VCaP (cell line): ENCODE measurements at regions not wholly inside any gene's neighbourhood (a gene's known extent, or its start where the extent isn't known, plus 50 kb on each side); places are given as distances from the start of the nearest gene placed in this dataset.

Experiments
- H3K27ac ChIP-seq: fragments of 450-650 bp; 2 replicates; pipeline ENCODE4 v1.5.1; 2017
- CTCF ChIP-seq: fragments of 450-650 bp; conservative IDR thresholded peaks from 2 replicates; pipeline ENCODE4 v1.5.1; 2017; ENCODE audit warnings: mild to moderate bottlenecking, moderate library complexity

- TF ChIP-seq CTCF = peak; percentile 58
- no peak overlapping the region for H3K27ac ChIP-seq
These were observed 92.5 kb downstream of the MSX2 start for GRCh38 chr5:174816858-174817257.

- no peak for TF ChIP-seq CTCF
- H3K27ac ChIP-seq = no peak overlapping the region
These were observed 87.1 kb downstream of the MSX2 start for GRCh38 chr5:174811438-174811837.

- no peak for TF ChIP-seq CTCF
- H3K27ac ChIP-seq = no peak overlapping the region
These were observed 86.4 kb downstream of the MSX2 start for GRCh38 chr5:174810796-174811195.

- no peak for TF ChIP-seq CTCF
- no peak overlapping the region for H3K27ac ChIP-seq
These were observed 83.1 kb downstream of the MSX2 start for GRCh38 chr5:174807471-174807870.

- TF ChIP-seq CTCF = no peak
- H3K27ac ChIP-seq = no peak overlapping the region
These were observed 82.3 kb downstream of the MSX2 start for GRCh38 chr5:174806729-174807128.

GRCh38 chr5:174801798-174802197 is 77.4 kb downstream of the MSX2 start:
- no peak for TF ChIP-seq CTCF
- no peak overlapping the region for H3K27ac ChIP-seq

GRCh38 chr5:174800435-174800834 is 76.1 kb downstream of the MSX2 start:
- TF ChIP-seq CTCF = no peak

GRCh38 chr5:174799121-174799520 is 74.7 kb downstream of the MSX2 start:
- TF ChIP-seq CTCF = no peak
- no peak overlapping the region for H3K27ac ChIP-seq

More at GRCh38 chr5:174800435-174800834, 76.1 kb downstream of the MSX2 start:
- no peak overlapping the region for H3K27ac ChIP-seq
